Thoracic aorta (tissue), 2 donors: ENCODE measurements at regions not wholly inside any gene's neighbourhood (a gene's known extent, or its start where the extent isn't known, plus 50 kb on each side); places are given as distances from the start of the nearest gene placed in this dataset.

Experiments used
- ATAC-seq: fragments of 150-250 bp; one replicate; pipeline ENCODE4 v1.8.0; 2017; ENCODE audit warnings: low read depth; ENCODE audit not compliant: insufficient number of reproducible peaks, low FRiP score
- DNase-seq: peaks from one replicate; pipeline ENCODE4 v3.0.0-alpha.2; 2020; ENCODE audit warnings: low spot score
- H3K27ac ChIP-seq, 2 donors: fragments of 200-600 bp; sonication (generic); 1 replicate in 1 of 2; 2 replicates in 1 of 2; pipeline ENCODE4 v1.5.1; 2016; ENCODE audit warnings: mild to moderate bottlenecking in 2 of 2, moderate library complexity in 2 of 2
- H3K27me3 ChIP-seq: fragments of 200-600 bp; sonication (generic); replicated peaks from 2 replicates; pipeline ENCODE4 v1.6.0; 2016; ENCODE audit warnings: mild to moderate bottlenecking; ENCODE audit not compliant: insufficient read depth
- H3K36me3 ChIP-seq: fragments of 200-600 bp; sonication (generic); one replicate; pipeline ENCODE4 v1.5.1; 2016
- H3K4me1 ChIP-seq, 2 donors: fragments of 200-600 bp; sonication (generic); 1 replicate in 1 of 2; 2 replicates in 1 of 2; pipeline versions ENCODE4 v1.5.1 to v1.6.0; 2016; ENCODE audit warnings: low read depth in 2 of 2, mild to moderate bottlenecking in 1 of 2; ENCODE audit not compliant: control insufficient read depth in 1 of 2
- H3K4me3 ChIP-seq: fragments of 200-600 bp; sonication (generic); 2 replicates; pipeline ENCODE4 v1.5.1; 2016; ENCODE audit warnings: mild to moderate bottlenecking
- H3K9me3 ChIP-seq: fragments of 200-600 bp; sonication (generic); 2 replicates; pipeline ENCODE4 v1.5.1; 2016
- CTCF ChIP-seq: fragments of 200-600 bp; sonication (generic); IDR thresholded peaks from one replicate; pipeline ENCODE4 v1.5.1; 2019; ENCODE audit warnings: antibody characterized with exemption

- H3K27me3 ChIP-seq, result no peaks in the 10 kb centered on the region
- no peak for TF ChIP-seq CTCF
- H3K4me1 ChIP-seq, result no peaks in the 10 kb centered on the region
- no peak overlapping the region for H3K27ac ChIP-seq
- no peaks in the 10 kb centered on the region for H3K36me3 ChIP-seq
- ATAC-seq (no peak), DNase-seq (no peak)
- H3K4me3 ChIP-seq, result no peak overlapping the region
- H3K9me3 ChIP-seq, result no peaks in the 10 kb centered on the region
Observed at GRCh38 chr12:124170760-124171159, 124.1 kb upstream of the RFLNA start.

GRCh38 chr12:124171231-124171979 lies 123.5 kb upstream of the RFLNA start:
- Histone ChIP-seq H3K27me3 (no peaks in the 10 kb centered on the region), H3K36me3 (no peaks in the 10 kb centered on the region), H3K9me3 (no peaks in the 10 kb centered on the region), H3K4me3 (no peak overlapping the region), H3K4me1 (no peaks in the 10 kb centered on the region), H3K27ac (no peak overlapping the region)
- no peak for DNase-seq
- no peak for ATAC-seq
- TF ChIP-seq CTCF, result no peak

- Histone ChIP-seq H3K27ac (no peak overlapping the region), H3K4me3 (no peak overlapping the region), H3K4me1 (no peaks in the 10 kb centered on the region), H3K36me3 (no peaks in the 10 kb centered on the region), H3K27me3 (no peaks in the 10 kb centered on the region), H3K9me3 (no peaks in the 10 kb centered on the region)
- DNase-seq (no peak), ATAC-seq (no peak)
- TF ChIP-seq CTCF, result no peak
Observed at GRCh38 chr12:124172636-124173035, 122.3 kb upstream of the RFLNA start.

- ATAC-seq (no peak), DNase-seq (no peak)
- no peaks in the 10 kb centered on the region for H3K9me3 ChIP-seq
- TF ChIP-seq CTCF, result no peak
- H3K4me3 ChIP-seq, result no peak overlapping the region
- no peaks in the 10 kb centered on the region for H3K36me3 ChIP-seq
- H3K4me1 ChIP-seq, result no peaks in the 10 kb centered on the region
- H3K27ac ChIP-seq, result no peak overlapping the region
- H3K27me3 ChIP-seq, result no peaks in the 10 kb centered on the region
Observed at GRCh38 chr12:124173692-124174091, 121.2 kb upstream of the RFLNA start.

GRCh38 chr12:124174451-124175348 lies 120.2 kb upstream of the RFLNA start:
- ATAC-seq (no peak), DNase-seq (no peak)
- Histone ChIP-seq H3K9me3 (no peaks in the 10 kb centered on the region), H3K4me3 (no peak overlapping the region), H3K27ac (no peak overlapping the region), H3K27me3 (no peaks in the 10 kb centered on the region), H3K4me1 (no peaks in the 10 kb centered on the region), H3K36me3 (no peaks in the 10 kb centered on the region)
- no peak for TF ChIP-seq CTCF
